ENCODE measurements at regions not wholly inside any gene's neighbourhood (a gene's known extent, or its start where the extent isn't known, plus 50 kb on each side); places are given as distances from the start of the nearest gene placed in this dataset.

DNA sequence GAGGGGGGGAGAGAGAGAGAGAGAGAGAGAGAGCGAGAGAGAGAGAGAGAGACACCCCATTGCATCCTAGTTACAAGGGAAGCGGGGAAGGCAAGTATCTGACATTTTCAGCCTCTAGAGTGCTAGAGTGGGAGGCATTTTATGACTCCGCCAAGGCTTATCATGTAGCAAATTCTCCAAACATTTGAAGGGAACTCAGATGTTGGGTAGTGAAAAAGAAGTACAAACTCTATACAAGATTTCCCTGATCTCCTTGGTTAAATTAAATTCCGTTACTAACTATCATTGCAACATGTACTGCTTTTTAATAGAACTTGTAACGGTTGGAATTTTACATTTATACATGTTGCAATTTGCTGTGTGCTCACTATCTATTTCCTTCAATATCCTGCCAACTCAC lies 83.4 kb upstream of the FAM3C start:
- TF ChIP-seq, protein P1, sequence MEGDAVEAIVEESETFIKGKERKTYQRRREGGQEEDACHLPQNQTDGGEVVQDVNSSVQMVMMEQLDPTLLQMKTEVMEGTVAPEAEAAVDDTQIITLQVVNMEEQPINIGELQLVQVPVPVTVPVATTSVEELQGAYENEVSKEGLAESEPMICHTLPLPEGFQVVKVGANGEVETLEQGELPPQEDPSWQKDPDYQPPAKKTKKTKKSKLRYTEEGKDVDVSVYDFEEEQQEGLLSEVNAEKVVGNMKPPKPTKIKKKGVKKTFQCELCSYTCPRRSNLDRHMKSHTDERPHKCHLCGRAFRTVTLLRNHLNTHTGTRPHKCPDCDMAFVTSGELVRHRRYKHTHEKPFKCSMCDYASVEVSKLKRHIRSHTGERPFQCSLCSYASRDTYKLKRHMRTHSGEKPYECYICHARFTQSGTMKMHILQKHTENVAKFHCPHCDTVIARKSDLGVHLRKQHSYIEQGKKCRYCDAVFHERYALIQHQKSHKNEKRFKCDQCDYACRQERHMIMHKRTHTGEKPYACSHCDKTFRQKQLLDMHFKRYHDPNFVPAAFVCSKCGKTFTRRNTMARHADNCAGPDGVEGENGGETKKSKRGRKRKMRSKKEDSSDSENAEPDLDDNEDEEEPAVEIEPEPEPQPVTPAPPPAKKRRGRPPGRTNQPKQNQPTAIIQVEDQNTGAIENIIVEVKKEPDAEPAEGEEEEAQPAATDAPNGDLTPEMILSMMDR (IDR thresholded peaks at IDR 0.05; ENCODE audit: extremely low read depth in 1 of 2, insufficient read depth in 1 of 2, low read depth in 1 of 2, low read length in 2 of 2) = no peak
- no peak for TF ChIP-seq POLR2A (IDR thresholded peaks at IDR 0.05; ENCODE audit: low read depth, low read length)
- no peak for TF ChIP-seq POLR2AphosphoS5 (IDR thresholded peaks at IDR 0.05; ENCODE audit: insufficient read depth, low read depth, low read length)
- TF ChIP-seq EZH2 (IDR thresholded peaks at IDR 0.05; ENCODE audit: borderline replicate concordance, low read depth, low read length, severe bottlenecking) = no peak
- TF ChIP-seq GATA2 (IDR thresholded peaks at IDR 0.05; ENCODE audit: insufficient read depth, insufficient read length, low read depth, low read length) = no peak
- TF ChIP-seq MAX (IDR thresholded peaks at IDR 0.05; ENCODE audit: insufficient read depth, insufficient read length) = no peak
- TF ChIP-seq JUN (IDR thresholded peaks at IDR 0.05; ENCODE audit: borderline replicate concordance, insufficient read depth, insufficient read length, low read depth) = no peak
